Liver (tissue), 3 donors: ENCODE measurements at regions not wholly inside any gene's neighbourhood (a gene's known extent, or its start where the extent isn't known, plus 50 kb on each side); places are given as distances from the start of the nearest gene placed in this dataset.

Source experiments
- CTCF ChIP-seq: fragments of 150-350 bp; IDR thresholded peaks from 2 replicates; pipeline ENCODE4 v1.5.1; 2017; ENCODE audit warnings: improper control_type of control experiment, low read depth, low read length; ENCODE audit not compliant: missing input control
- EGR1 ChIP-seq, 2 donors: IDR thresholded peaks; 2 replicates each; pipeline ENCODE4 v1.6.1; 2016 to 2018; ENCODE audit warnings: antibody characterized with exemption in 2 of 2, low read depth in 2 of 2
- FOXA1 ChIP-seq: IDR thresholded peaks from 2 replicates; pipeline ENCODE4 v1.6.1; 2016; ENCODE audit warnings: antibody characterized with exemption
- GABPA ChIP-seq, 2 donors: IDR thresholded peaks in 1 of 2; conservative IDR thresholded peaks in 1 of 2; 2 replicates each; pipeline ENCODE4 v1.6.1; 2016; ENCODE audit warnings: antibody characterized with exemption in 2 of 2, mild to moderate bottlenecking in 1 of 2, moderate library complexity in 1 of 2
- HNF4G ChIP-seq: IDR thresholded peaks from 2 replicates; pipeline ENCODE4 v1.6.1; 2016; ENCODE audit warnings: antibody characterized with exemption
- MAX ChIP-seq: IDR thresholded peaks from 2 replicates; pipeline ENCODE4 v1.6.1; 2016; ENCODE audit warnings: antibody characterized with exemption
- NR2F2 ChIP-seq: IDR thresholded peaks from 2 replicates; pipeline ENCODE4 v1.6.1; 2016; ENCODE audit warnings: antibody characterized with exemption
- REST ChIP-seq: IDR thresholded peaks from 2 replicates; pipeline ENCODE4 v1.6.1; 2016; ENCODE audit warnings: antibody characterized with exemption, mild to moderate bottlenecking
- RXRA ChIP-seq, 2 donors: IDR thresholded peaks; 2 replicates each; pipeline ENCODE4 v1.6.1; 2017 to 2018; ENCODE audit warnings: antibody characterized with exemption in 2 of 2, mild to moderate bottlenecking in 1 of 2
- TAF1 ChIP-seq: conservative IDR thresholded peaks from 2 replicates; pipeline ENCODE4 v1.6.1; 2016; ENCODE audit warnings: antibody characterized with exemption, mild to moderate bottlenecking
- YY1 ChIP-seq: IDR thresholded peaks from 2 replicates; pipeline ENCODE4 v1.6.1; 2016; ENCODE audit warnings: antibody characterized with exemption, mild to moderate bottlenecking
- ZBTB33 ChIP-seq: IDR thresholded peaks from 2 replicates; pipeline ENCODE4 v1.6.1; 2016; ENCODE audit warnings: antibody characterized with exemption
- TF ChIP-seq, protein P1 (sequence below): IDR thresholded peaks from 2 replicates; pipeline ENCODE4 v1.6.1; 2016; ENCODE audit warnings: antibody characterized with exemption
- donor health status: healthy.
- donor health status: healthy.

- TF ChIP-seq MAX (no peak), CTCF (no peak), YY1 (no peak), REST (no peak), TAF1 (no peak), RXRA (IDR thresholded peaks at IDR 0.05) (no peak), NR2F2 (no peak), ZBTB33 (no peak), HNF4G (no peak), EGR1 (IDR thresholded peaks at IDR 0.05; ENCODE audit: low read depth in 2 of 2) (no peak), FOXA1 (no peak), GABPA (IDR thresholded peaks at IDR 0.05 in 1 of 2, conservative IDR thresholded peaks at IDR 0.05 in 1 of 2) (no peak)
- TF ChIP-seq, protein P1, sequence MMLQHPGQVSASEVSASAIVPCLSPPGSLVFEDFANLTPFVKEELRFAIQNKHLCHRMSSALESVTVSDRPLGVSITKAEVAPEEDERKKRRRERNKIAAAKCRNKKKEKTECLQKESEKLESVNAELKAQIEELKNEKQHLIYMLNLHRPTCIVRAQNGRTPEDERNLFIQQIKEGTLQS, result no peak
Measured at GRCh38 chr12:31819427-31819826, 90.6 kb upstream of the AMN1 start.
